HCT116 (cell line): ENCODE measurements at regions not wholly inside any gene's neighbourhood (a gene's known extent, or its start where the extent isn't known, plus 50 kb on each side); places are given as distances from the start of the nearest gene placed in this dataset.

Experiments used
- CTCF ChIP-seq, 3 experiments: fragments of 200-600 bp in 1 of 3; sonication (generic) in 1 of 3; IDR thresholded peaks in 2 of 3; conservative IDR thresholded peaks in 1 of 3; 2 replicates each; pipeline ENCODE4 v1.5.1; 2012 to 2017; ENCODE audit warnings: low read depth in 2 of 3, low read length in 2 of 3, antibody characterized with exemption in 1 of 3, borderline replicate concordance in 1 of 3, control low read depth in 1 of 3, mild to moderate bottlenecking in 1 of 3, mixed read lengths in 1 of 3, mixed run types in 1 of 3, moderate library complexity in 1 of 3; ENCODE audit not compliant: insufficient read depth in 1 of 3
- POLR2AphosphoS5 ChIP-seq: IDR thresholded peaks from 2 replicates; pipeline ENCODE4 v1.6.1; 2011; ENCODE audit warnings: mild to moderate bottlenecking, low read depth, low read length, moderate library complexity
- SRF ChIP-seq: IDR thresholded peaks from 2 replicates; pipeline ENCODE4 v1.6.1; 2012; ENCODE audit warnings: low read depth

GRCh38 chr5:6253846-6254245, 124.5 kb downstream of the MED10 start:
- no peak for TF ChIP-seq POLR2AphosphoS5
- TF ChIP-seq CTCF (IDR thresholded peaks at IDR 0.05 in 2 of 3, conservative IDR thresholded peaks at IDR 0.05 in 1 of 3; ENCODE audit: borderline replicate concordance in 1 of 3, insufficient read depth in 1 of 3, low read depth in 2 of 3, low read length in 2 of 3) = no peak
- TF ChIP-seq SRF = no peak
